HG03442 (cell line): ENCODE measurements at regions not wholly inside any gene's neighbourhood (a gene's known extent, or its start where the extent isn't known, plus 50 kb on each side); places are given as distances from the start of the nearest gene placed in this dataset.

Experiments used
- ATAC-seq: cut with Tn5 transposase; IDR thresholded peaks from one replicate; pipeline ENCODE4 v1.9.1; 2021; ENCODE audit warnings: mild to moderate bottlenecking, moderate library complexity; ENCODE audit not compliant: unreplicated experiment

DNA sequence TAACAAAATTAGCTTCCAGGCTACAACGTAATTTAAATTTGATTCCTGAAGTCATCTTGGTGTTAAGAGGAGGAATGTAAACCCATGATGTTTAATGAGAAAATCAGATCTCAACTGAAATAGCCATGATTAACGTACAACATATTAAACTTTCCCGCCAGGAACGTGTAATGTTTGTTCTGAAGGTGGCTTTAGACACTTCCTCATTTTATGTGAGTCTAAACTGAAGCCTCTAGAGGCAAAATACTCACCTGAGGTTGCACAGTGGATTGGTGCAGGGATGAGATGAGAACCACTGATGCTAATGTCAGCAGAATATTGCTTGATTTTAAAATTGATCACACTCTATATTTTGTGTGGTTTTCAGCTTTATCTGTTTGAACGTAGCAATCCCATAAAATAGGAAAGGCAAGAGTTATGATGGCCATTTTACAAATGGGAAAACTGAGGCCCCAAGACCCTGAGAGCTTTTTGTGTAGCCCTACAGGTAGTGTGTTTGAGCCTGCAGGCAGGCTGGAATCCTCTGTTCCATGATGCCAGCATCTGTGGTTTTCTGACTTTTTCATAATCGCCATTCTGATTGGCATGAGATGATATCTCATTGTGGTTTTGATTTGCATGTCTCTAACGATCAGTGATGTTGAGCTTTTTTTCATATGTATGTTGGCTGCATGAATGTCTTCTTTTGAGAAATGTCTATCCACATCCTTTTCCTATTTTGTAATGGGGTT is 243.7 kb upstream of the BMPER start:
- no peak for ATAC-seq

DNA sequence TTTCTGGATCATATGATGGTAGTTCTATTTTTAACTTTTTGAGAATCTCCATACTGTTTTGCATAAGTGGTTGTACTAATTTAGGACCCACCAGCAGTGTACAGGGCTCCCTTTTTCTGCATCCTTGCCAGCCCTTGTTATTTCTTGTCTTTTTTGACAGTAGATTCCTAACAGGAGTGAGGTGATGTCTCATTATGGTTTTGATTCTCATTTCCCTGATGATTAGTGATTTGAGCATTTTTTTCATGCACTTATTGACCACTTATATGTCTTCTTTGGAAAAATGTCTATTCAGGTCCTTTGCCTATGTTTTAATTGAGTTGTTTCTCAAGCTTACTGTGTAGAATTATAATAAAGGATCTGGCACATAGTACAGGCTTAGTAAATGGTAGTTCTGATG is 238.8 kb upstream of the BMPER start:
- no peak for ATAC-seq

DNA sequence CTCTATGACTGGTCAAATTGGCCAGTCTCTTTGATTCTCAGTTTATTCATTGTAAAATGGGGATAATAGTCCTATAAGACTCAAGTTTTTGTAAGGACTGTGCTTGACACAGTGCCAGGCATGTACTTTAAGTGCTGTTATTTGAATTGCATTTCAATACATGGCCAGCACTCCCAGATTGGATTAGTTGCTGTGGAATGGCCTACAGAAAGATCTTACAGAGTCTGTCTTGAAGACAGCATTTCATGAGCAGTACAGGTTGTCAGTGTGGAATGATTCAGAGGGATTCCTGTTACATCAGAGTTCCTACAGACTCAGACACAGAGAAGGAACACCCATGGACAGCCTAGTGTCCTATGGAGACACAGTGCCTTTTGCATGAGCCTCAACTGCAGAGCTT is 238.1 kb upstream of the BMPER start:
- ATAC-seq: no peak

DNA sequence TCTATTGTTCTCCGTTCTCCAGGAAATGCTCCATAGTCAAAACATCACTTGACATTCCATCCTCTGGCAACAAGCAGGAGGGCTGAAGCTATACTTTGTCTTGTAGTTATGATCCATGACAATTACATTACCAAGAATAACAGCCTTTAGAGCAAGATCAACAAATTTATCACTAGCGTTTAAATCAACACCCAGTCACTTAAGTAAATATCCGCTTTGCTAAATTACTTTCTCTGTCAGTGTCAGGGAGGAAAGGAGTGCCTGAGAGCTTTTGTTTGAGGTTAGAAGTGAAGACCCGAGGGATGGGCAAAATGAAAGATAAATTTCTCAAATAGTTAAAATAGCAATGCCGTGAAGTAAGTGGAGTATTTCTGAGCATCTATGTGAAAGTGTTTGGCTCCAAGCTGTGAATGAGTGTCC is 236.1 kb upstream of the BMPER start:
- no peak for ATAC-seq

DNA sequence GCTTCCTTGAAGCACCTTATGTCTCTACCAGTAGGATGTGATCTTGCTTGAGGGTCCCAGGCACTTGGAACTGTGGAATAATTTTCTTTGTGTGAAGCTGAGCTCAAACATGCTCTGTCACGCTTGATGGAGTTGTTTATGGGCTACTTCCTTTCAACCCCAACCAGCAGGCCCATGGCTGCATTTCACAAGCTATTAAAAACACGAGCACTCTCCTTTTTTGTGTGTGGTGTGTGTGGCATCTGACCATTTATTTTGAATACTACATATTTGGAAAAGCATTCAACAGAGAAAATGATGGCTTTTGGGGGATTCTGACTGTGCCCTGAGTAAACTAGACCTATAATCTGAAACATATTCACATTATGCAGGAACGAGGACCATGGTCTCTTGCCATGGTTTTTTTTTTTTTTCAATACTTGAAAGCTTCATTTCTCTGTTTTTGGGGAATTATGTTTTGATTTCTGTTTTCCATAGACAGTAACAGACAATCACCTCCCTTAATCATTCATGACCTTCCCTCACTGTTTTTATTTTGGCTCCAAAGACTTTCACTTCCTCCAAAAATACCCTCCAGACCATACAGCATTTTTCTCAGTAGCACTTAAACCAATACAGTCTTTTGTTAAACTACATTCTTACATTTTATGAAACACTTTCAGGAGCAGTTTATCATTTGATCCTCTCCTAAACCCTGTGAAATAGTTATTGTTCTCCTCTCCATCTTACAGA is 233.6 kb upstream of the BMPER start:
- peak; percentile 80 for ATAC-seq

DNA sequence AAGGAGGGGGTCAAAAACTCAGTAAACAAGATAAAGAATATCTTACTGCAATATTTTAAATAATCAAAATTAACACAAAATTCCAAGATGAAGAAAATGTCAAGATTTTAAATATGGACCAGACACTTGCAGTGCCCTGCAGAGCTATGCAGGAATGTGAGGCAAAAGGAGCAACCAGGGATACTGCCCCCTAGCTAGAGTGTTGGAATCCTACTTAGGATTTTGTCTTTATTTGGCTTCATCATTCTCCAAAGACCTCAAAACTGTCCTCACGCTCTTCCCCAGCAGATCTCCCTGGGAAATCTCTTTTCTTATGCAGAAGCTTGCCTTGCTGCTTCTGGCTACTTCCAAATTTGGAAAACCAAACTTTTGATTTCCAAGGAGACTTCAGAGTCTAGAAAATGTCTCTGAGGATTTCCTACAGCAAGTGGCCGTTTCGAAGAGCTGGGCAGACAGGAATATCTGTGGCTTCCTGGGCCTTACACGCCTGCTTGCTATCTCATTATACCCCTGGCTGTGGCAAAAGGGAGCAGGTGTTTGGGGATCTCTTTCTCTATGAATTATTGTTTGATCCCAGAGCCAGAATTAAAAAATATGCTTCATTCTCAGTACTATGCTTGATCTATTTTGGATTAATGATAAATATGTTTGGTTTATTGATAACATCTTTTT is 232.2 kb upstream of the BMPER start:
- no peak for ATAC-seq

DNA sequence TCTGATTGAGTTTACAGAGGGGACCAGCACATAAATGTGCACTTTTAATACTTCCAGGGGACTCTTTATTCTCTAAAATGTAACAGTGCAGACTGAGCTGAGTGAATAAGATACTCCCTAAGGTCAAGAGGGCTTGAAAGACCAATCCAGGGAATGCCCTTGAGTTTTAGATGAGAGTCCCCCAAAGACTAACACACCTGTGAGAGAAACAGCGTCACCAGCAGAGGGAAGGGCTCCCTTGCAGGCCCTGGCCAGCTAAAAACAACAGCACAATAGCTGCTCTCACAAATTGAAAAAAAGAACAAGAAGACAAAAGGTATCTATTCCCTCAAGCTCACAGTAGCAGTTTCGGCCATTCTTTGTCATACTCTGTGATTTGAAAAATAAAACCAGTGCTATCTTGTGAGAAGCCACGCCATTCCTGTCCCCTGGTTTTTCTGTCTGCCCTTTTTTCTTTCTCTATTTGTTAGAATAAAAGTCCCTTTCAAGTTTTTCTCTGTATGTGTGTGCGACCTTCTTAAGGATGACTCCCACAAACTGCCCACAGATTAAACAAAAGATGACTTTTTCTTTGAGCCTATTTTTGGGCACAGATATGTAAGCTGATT is 230.4 kb upstream of the BMPER start:
- ATAC-seq: peak; percentile 35

DNA sequence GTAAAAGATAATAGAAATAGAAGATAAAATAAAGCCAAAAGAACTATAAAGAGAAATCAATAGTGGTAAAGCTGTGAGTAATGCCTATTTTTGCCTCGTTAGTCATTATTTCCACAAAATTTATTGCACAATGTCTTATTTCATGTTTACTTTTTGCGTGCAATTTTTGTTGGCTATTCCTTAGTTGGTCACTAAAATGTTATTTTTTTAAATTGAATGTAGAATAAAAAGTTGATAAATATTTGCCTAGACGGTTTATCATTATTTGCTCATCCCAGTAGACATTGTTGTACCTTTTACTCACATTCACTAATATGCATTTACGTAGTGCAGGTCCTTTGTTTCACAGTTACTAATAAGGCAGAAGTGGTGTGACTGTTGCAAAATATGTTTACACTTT is 227.8 kb upstream of the BMPER start:
- no peak for ATAC-seq

DNA sequence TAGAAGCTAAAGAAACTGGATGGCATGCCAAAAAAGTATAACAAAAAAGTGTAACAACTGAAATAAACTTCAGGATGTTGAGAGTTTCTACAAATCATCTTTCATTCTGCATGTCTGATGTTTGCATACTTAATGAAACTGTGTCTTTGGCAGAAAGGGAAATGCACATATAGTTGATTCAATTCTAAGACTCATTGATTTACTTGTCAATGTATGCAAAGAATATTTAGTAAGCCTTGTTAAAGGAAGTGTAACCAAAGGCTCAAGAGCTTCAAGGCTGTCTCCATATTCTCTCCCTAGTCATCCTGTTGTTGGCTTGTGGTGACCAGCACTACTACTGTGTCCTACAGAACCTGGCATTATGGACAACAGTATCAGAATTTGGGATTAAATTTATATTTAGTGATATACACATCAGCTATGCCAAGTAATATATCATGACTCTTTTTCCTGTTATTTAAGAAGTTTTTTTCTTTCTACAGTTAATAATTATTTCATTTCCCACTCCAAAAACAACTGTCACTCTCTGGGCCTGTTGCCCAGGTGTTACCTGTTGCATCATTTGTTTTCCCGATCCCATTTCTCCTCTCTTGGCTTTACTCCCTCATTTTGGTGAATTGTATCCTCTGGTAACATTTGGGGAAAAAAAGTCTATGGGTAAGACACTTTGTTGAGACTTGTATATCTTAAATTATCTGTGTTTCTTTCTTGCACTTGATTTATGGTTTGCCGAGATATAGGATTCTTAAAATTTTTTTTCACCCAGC is 226.6 kb upstream of the BMPER start:
- ATAC-seq: no peak

DNA sequence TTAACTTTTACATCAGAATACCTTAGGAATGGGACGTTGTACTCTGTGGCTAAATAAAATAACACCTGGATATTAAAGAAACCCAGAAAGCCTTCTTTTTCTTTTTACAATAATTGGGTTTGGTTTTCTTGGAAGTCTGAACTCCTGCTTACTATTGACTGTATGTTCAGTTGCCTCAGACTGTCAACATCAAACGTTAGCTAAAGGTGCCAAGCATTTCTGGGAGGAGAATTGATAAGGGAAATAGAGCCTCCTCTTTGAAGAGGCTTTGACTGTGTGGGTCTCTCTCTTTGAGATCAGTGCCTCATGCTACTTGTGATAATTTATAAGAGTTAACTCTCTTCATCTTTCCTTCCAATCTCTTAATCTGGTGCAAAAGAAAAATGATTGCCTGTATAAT is 224.7 kb upstream of the BMPER start:
- no peak for ATAC-seq

DNA sequence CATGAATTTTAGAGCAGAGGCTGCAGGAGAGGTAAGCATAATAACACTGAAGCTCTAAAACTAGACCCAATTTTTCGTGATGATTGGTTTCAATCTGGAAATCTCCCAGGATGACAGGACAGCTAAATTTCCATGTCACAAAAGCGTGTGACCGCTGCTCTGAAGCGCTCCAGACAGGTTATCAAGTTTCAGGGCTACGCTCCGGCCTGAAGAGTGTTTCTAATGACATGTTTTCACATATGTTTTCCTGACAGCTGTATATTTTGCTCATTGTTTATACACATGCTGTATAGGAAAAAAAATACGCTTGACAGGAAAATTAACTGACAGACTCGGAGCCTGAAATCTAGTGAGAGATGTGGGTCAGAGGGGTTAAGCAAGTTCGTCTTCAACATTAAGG is 219.8 kb upstream of the BMPER start:
- no peak for ATAC-seq

DNA sequence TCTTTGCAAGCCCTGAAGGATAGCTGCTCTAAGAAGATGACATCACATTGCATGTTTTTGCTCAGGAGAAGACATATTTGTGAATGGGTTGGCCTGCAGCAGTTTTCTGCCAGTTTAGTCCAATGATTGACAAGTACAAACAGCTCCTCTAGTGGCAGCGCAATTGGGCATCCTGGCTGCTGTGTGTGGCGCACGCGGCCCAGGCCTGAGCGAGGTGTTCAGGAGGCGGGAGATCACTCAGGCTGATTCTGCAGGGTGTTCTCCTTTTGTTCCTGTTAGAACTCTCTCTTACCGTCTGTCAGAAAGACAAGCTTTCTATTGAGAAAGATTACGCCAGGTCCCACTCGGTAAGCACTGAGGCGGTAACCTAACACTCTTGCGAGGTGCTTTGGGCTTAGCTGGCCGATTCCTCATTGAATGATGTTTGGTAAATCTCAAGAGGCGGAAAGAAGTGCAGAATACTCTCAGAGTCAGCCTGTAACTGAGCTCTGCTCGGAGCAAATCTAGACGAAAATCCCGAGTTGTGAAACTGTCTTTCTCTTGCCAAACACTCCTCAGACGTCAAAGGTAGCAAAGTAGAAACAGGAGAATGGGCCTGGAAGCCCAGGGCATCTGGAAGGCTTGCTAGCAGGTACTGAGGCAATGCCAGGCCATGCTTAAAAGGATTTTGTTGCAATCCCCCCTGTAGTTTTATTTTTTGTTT is 219.2 kb upstream of the BMPER start:
- no peak for ATAC-seq

DNA sequence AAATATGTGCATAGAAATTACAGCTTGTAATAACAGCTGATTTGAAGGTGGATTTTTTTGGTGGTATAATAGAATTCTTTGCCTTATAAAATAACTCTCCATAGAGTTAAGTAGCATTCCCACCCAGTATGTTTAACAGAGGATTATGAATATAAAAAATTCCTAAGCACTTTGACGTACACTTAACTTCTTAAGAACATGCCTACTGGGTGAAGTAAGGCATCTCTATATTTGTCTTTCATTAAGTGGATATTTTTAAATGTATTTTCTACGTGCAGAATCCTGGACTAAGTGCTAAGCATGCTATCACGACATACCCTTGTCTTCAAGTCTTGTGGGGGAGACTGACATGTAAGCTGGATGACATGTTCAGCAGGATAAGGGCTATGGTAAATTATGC is 217.7 kb upstream of the BMPER start:
- no peak for ATAC-seq

DNA sequence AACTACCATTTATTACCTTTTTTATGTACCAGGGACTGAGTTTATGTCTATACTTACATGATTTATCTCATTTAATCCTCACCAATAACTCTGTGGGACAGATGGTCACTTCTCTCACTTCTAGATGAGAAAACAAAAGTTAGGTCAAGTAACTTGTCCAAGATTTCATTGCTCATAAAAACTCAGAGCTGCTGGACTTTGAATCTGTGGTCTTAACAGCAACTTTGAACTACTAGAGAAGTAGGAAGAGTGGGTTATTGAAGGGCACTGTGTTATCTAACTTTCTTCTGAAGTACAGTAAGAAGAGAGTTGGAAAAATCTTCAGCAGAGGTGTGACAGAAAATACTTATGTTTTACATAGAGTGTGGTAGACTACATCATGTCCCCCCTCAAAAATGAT is 214.2 kb upstream of the BMPER start:
- ATAC-seq: no peak

DNA sequence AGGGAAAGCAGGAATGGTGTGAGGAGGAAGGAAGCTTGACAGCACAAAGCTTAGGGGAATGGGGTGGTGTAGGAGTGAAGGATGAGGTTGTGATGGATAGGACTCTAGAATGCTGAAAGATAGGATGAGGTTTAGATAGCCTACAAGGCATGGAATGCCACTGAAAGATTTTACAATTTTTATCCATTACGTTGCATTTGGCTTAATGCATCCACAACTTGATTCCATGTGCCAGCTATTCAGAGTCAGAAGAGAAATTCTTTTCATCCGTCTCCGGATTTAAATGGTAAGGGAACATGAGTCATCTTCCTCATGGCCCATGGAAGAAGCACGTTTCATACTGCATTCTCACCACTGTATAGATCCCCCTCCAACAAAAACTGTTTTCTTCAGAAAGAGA is 212.4 kb upstream of the BMPER start:
- ATAC-seq: no peak

DNA sequence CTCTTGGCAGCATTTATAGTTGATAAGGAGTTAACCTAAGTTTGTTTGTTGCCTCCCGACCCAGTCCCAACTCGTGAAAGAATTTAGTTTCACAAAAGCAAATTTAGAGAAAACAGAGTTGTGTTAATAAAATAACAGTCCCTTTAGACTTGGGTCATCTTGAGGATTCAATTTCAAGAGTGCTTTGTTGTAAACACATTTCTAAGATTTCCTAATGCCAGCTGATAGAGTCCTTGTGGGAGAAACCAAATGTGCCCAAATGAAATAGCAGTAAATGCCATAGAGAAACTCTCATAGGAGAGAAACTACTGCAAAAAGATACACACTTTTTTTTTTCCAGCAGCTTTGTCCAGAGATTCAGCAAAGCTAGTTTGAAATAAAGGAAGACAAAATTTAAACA is 211.3 kb upstream of the BMPER start:
- no peak for ATAC-seq

DNA sequence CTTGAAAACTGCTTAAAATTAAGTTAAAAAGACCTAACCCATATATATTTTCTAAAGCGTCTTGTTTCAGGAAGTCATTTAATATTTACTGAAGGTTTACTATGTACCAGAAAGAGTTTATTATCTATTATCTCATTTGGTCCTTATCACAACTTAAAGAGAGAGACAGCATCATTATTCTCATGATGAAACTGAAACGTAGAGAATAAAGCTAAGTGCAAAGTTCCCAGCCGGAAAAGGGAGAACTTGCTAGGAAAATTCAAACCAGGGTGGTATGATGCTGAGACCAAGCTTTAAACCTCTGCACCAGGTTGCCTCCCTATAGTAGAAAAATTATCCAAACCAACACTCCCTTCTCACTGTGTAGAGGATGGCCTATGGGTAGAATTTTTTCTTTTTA is 207.7 kb upstream of the BMPER start:
- ATAC-seq: no peak

DNA sequence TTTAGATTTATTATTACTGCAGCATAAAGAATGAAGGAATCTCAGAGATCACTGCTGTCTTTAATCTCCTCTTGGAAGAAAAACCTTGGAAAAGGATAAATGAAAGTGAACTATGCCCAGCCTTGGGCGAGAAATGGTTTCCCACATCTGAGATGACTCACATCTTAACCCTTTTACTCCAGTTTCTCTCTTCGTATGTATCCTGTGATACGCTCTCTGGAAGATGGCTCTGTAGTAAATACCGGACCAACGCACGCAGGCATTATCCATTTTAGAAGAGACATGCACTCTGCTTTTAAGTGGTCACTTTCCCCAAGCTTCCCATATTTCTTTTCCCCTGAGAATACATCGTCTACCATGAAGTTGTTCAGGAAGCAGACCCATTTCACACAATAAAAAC is 207.3 kb upstream of the BMPER start:
- no peak for ATAC-seq

DNA sequence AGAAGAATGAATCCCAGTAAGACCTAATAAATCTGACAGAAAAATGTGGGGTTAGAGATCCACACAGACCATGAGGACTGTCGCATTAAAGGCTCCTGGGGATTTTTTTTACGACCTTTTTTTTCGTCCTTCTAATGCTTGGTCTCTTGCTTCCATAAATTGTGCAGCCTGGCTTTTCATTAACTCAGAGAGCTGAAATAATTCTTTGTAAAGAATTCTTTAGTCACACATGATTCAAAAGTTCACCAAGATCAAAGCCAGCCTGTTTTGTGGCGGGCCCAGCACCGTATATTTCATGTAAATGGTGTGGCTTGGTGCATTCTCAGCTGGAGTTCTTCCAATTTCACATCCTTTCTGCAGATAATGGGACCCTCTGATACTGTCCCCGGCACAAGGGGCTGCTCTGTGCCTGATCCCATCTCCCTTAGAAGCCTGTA is 206.6 kb upstream of the BMPER start:
- no peak for ATAC-seq
